ENCODE measurements at regions not wholly inside any gene's neighbourhood (a gene's known extent, or its start where the extent isn't known, plus 50 kb on each side); places are given as distances from the start of the nearest gene placed in this dataset.

DNA sequence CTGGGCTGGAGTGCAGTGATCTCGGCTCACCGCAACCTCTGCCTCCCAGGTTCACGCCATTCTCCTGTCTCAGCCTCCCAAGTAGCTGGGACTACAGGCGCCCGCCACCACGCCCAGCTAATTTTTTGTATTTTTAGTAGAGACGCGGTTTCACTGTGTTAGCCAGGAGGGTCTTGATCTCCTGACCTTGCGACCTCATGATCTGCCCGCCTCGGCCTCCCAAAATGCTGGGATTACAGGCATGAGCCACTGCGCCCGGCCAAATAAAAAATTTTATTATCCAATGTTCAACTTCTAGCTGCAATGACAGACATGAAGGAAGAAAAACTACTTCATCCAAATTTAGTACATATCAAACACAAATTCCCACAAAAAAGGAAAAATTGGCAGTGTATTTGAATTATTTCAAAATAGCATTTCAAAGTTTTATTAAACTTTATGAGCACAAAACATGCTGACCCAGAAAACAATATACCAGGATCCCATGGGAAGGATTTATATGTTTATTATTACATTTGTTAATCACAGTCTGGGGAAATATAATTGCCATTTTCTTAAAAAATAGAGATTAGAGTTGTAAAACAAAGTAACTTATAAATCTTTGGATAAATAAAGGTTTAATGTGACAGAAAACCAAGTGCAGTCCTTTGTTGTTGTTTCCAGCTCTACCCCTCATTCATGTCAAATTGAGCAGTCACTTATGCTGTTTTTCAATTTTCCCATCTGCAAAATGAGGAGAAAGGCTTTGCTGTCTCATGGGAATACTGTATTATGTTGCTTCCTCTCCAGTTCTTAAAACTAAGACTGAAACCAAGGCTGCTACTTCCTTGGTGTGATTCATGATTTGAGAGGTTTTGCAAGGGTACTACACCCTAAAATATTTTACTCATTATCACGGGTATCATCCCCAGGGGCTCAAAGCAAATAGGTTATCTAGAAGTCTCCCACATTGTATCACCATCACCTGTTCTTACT is 155.2 kb upstream of the AVPR1A start:
- Mint-ChIP-seq H3K27ac (no peak overlapping the region), H3K4me1 (ENCODE audit: low read depth in 2 of 2) (no peaks in the 10 kb centered on the region), H3K9me3 (peaks cover 0 to 1% of the 10 kb centered on the region in 2 donors), H3K4me3 (no peak overlapping the region), H3K27me3 (no peaks in the 10 kb centered on the region), H3K36me3 (ENCODE audit: insufficient read depth) (no peaks in the 10 kb centered on the region)
- DNase-seq, result no peak
- ATAC-seq (replicated peaks), result no peak

GRCh38 chr12:63304887-63305316 is 153.9 kb upstream of the AVPR1A start:
- Mint-ChIP-seq H3K9me3 (peaks cover 0 to 1% of the 10 kb centered on the region in 2 donors), H3K27me3 (no peaks in the 10 kb centered on the region), H3K27ac (no peak overlapping the region), H3K4me1 (ENCODE audit: low read depth in 2 of 2) (no peaks in the 10 kb centered on the region), H3K4me3 (no peak overlapping the region), H3K36me3 (ENCODE audit: insufficient read depth) (no peaks in the 10 kb centered on the region)
- DNase-seq (no peak), ATAC-seq (replicated peaks) (no peak)

DNA sequence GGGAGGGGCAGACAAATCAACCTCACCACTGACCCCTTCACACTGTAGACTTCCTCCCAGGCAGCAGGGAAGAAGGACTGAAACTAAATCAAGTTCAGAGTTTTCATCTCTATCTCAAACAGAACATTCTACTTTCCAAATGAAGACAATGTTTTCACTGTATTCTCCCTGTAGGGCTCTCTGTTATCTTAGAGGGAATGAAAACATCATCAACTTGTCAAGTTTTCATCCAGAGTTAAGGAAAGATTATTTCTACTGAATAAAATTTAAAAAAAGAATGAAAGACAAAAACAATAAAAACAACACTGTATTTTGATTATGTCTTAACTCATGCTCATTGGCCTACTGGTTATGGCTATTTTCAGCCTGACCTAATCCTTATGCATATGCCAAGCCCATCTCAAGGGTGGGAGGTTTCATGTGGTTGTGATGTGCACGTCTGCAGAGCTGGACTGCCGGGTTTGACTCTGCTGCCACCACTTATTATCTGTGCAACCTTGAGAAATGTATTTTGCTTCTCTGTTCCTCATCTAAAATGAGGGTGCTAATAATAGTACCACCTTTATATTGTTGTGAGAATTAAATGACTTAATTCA is 152.0 kb upstream of the AVPR1A start:
- Mint-ChIP-seq H3K9me3 (peaks cover 0 to 4% of the 10 kb centered on the region in 2 donors), H3K27ac (no peak overlapping the region), H3K27me3 (no peaks in the 10 kb centered on the region), H3K4me1 (ENCODE audit: low read depth in 2 of 2) (no peaks in the 10 kb centered on the region), H3K4me3 (no peak overlapping the region), H3K36me3 (ENCODE audit: insufficient read depth) (no peaks in the 10 kb centered on the region)
- no peak for ATAC-seq (replicated peaks)
- DNase-seq, result no peak

GRCh38 chr12:63302269-63302940 is 151.4 kb upstream of the AVPR1A start:
- Mint-ChIP-seq H3K36me3 (ENCODE audit: insufficient read depth) (no peaks in the 10 kb centered on the region), H3K27me3 (no peaks in the 10 kb centered on the region), H3K4me3 (no peak overlapping the region), H3K27ac (no peak overlapping the region), H3K9me3 (peaks cover 0 to 4% of the 10 kb centered on the region in 2 donors), H3K4me1 (ENCODE audit: low read depth in 2 of 2) (no peaks in the 10 kb centered on the region)
- ATAC-seq (replicated peaks) (no peak), DNase-seq (no peak)

- ATAC-seq (replicated peaks), result no peak
- Mint-ChIP-seq H3K27me3 (no peaks in the 10 kb centered on the region), H3K4me3 (no peak overlapping the region), H3K4me1 (ENCODE audit: low read depth in 2 of 2) (no peaks in the 10 kb centered on the region), H3K9me3 (peaks cover 0 to 4% of the 10 kb centered on the region in 2 donors), H3K36me3 (ENCODE audit: insufficient read depth) (no peaks in the 10 kb centered on the region), H3K27ac (no peak overlapping the region)
- DNase-seq, result no peak
Measured at GRCh38 chr12:63301311-63301710, 150.3 kb upstream of the AVPR1A start.

DNA sequence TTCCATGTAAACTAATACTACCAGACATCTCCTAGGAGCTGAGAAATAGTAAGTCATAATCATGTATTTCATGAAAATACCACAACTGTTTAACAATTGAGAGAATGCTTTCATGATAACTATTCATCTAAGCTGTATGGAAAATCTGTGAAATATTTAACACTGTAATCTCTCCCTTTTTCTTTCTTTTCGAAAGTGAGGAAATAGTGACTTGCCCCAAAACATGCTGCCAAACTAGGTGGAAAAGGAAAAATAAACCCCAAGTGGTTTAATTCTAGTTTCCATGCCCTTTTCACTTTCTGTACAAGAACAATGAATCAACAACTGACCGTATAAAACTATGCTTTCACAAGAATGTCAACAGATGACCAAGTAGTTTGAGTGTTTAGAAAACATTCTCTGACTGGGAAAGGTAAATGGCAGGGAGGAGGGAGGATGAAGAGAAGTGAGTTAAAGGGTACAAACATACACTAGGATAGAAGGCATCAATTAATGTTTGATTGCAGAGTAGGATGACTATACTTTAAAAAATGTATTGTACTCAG is 147.5 kb upstream of the AVPR1A start:
- H3K4me3 Mint-ChIP-seq, result no peak overlapping the region
- no peaks in the 10 kb centered on the region for H3K27me3 Mint-ChIP-seq
- no peaks in the 10 kb centered on the region for H3K36me3 Mint-ChIP-seq (ENCODE audit: insufficient read depth)
- peaks cover 0 to 7% of the 10 kb centered on the region in 2 donors for H3K9me3 Mint-ChIP-seq
- H3K4me1 Mint-ChIP-seq (ENCODE audit: low read depth in 2 of 2), result no peaks in the 10 kb centered on the region
- no peak overlapping the region for H3K27ac Mint-ChIP-seq
- DNase-seq (no peak), ATAC-seq (replicated peaks) (no peak)

- no peak overlapping the region for H3K4me3 Mint-ChIP-seq
- H3K4me1 Mint-ChIP-seq (ENCODE audit: low read depth in 2 of 2), result no peaks in the 10 kb centered on the region
- H3K36me3 Mint-ChIP-seq (ENCODE audit: insufficient read depth), result no peaks in the 10 kb centered on the region
- no peak for ATAC-seq (replicated peaks)
- peaks cover 0 to 10% of the 10 kb centered on the region in 2 donors for H3K9me3 Mint-ChIP-seq
- H3K27ac Mint-ChIP-seq, result no peak overlapping the region
- DNase-seq, result no peak
- no peaks in the 10 kb centered on the region for H3K27me3 Mint-ChIP-seq
Measured at GRCh38 chr12:63294327-63294632, 143.3 kb upstream of the AVPR1A start.

GRCh38 chr12:63292471-63293221 is 141.6 kb upstream of the AVPR1A start:
- no peak for ATAC-seq (replicated peaks)
- DNase-seq, result no peak
- peaks cover 0 to 8% of the 10 kb centered on the region in 2 donors for H3K9me3 Mint-ChIP-seq
- H3K4me3 Mint-ChIP-seq, result no peak overlapping the region
- H3K27me3 Mint-ChIP-seq, result no peaks in the 10 kb centered on the region
- H3K36me3 Mint-ChIP-seq (ENCODE audit: insufficient read depth), result no peaks in the 10 kb centered on the region
- H3K27ac Mint-ChIP-seq, result no peak overlapping the region
- no peaks in the 10 kb centered on the region for H3K4me1 Mint-ChIP-seq (ENCODE audit: low read depth in 2 of 2)

GRCh38 chr12:63276537-63277365 is 125.8 kb upstream of the AVPR1A start:
- DNase-seq (no peak), ATAC-seq (replicated peaks) (no peak)
- Mint-ChIP-seq H3K9me3 (peaks cover 8% of the 10 kb centered on the region in 2 donors), H3K27me3 (no peaks in the 10 kb centered on the region), H3K27ac (no peak overlapping the region), H3K4me3 (no peak overlapping the region), H3K36me3 (ENCODE audit: insufficient read depth) (no peaks in the 10 kb centered on the region), H3K4me1 (ENCODE audit: low read depth in 2 of 2) (no peaks in the 10 kb centered on the region)

- peaks cover 7 to 12% of the 10 kb centered on the region in 2 donors for H3K9me3 Mint-ChIP-seq
- no peak overlapping the region for H3K4me3 Mint-ChIP-seq
- DNase-seq (no peak), ATAC-seq (replicated peaks) (no peak)
- H3K36me3 Mint-ChIP-seq (ENCODE audit: insufficient read depth), result peaks cover 4% of the 10 kb centered on the region
- H3K27ac Mint-ChIP-seq, result no peak overlapping the region
- H3K27me3 Mint-ChIP-seq, result no peaks in the 10 kb centered on the region
- no peaks in the 10 kb centered on the region for H3K4me1 Mint-ChIP-seq (ENCODE audit: low read depth in 2 of 2)
Measured at GRCh38 chr12:63266988-63267387, 116.0 kb upstream of the AVPR1A start.

DNA sequence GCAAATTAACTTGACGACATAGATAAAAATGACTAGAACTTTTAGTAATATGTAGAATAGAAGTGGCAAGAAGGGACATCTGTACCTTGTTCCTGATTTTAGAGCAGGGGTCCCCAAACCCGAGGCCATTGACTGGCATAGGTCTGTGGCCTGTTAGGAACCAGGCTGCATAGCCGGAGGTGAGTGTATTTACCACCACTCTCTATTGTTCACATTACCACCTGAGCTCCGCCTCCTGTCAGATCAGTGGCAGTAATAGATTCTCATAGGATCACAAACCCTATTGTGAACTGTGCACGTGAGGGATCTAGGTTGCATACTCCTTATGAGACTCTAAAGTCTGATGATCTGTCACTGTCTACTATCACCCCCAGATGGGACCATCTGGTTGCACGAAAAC is 113.6 kb upstream of the AVPR1A start:
- Mint-ChIP-seq H3K36me3 (ENCODE audit: insufficient read depth) (peaks cover 4% of the 10 kb centered on the region), H3K27ac (no peak overlapping the region), H3K4me3 (no peak overlapping the region), H3K4me1 (ENCODE audit: low read depth in 2 of 2) (no peaks in the 10 kb centered on the region), H3K27me3 (no peaks in the 10 kb centered on the region), H3K9me3 (peaks cover 8 to 12% of the 10 kb centered on the region in 2 donors)
- DNase-seq (no peak), ATAC-seq (replicated peaks) (no peak)

DNA sequence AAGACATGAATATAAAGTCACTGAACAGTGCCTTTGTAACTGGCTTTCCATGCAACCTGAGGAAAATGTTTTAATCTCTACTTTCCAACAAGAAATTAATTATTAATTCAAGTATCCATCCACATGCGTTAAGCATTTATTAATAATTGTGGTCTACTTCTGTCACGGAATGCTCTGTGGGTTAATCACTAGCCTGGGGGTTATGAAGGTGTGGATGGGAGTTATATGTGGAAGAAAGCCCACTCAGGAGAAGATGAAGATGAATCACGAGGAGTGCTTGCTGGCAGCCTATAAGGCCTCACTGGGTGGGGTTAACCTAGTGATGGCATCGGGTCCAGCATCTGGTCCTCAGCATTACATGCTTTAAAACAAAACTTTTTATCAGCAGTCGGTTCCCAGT is 99.5 kb upstream of the AVPR1A start:
- DNase-seq (no peak), ATAC-seq (replicated peaks) (no peak)
- H3K4me1 Mint-ChIP-seq (ENCODE audit: low read depth in 2 of 2), result no peaks in the 10 kb centered on the region
- no peak overlapping the region for H3K27ac Mint-ChIP-seq
- no peaks in the 10 kb centered on the region for H3K36me3 Mint-ChIP-seq (ENCODE audit: insufficient read depth)
- H3K4me3 Mint-ChIP-seq, result no peak overlapping the region
- H3K27me3 Mint-ChIP-seq, result no peaks in the 10 kb centered on the region
- H3K9me3 Mint-ChIP-seq, result peaks cover 0 to 4% of the 10 kb centered on the region in 2 donors

All from effector memory CD8-positive, alpha-beta T cell (primary cell).